Liver (tissue), 8 donors: ENCODE measurements at regions not wholly inside any gene's neighbourhood (a gene's known extent, or its start where the extent isn't known, plus 50 kb on each side); places are given as distances from the start of the nearest gene placed in this dataset.

Experiments
- DNase-seq: peaks from one replicate; pipeline ENCODE4 v3.0.0-alpha.2; 2017; ENCODE audit warnings: low spot score
- H3K27ac ChIP-seq, 2 donors: one replicate each; pipeline ENCODE4 v1.7.0; 2013; ENCODE audit warnings: inconsistent platforms in 2 of 2, low read length in 2 of 2, control low read depth in 1 of 2, low read depth in 1 of 2, mild to moderate bottlenecking in 1 of 2
- H3K27me3 ChIP-seq, 4 donors: one replicate each; pipeline versions ENCODE4 v1.6.1 to v1.7.0; 2013; ENCODE audit warnings: low read length in 3 of 4, inconsistent platforms in 1 of 4, mild to moderate bottlenecking in 1 of 4, moderate library complexity in 1 of 4; ENCODE audit not compliant: control insufficient read depth in 4 of 4, insufficient read depth in 4 of 4
- H3K36me3 ChIP-seq, 4 donors: one replicate each; pipeline versions ENCODE4 v1.6.1 to v1.7.0; 2013; ENCODE audit warnings: low read length in 3 of 4, mild to moderate bottlenecking in 3 of 4, low read depth in 1 of 4, moderate library complexity in 1 of 4; ENCODE audit not compliant: control insufficient read depth in 4 of 4, insufficient read depth in 3 of 4
- H3K4me1 ChIP-seq, 4 donors: one replicate each; pipeline versions ENCODE4 v1.6.1 to v1.7.0; 2013; ENCODE audit warnings: low read length in 3 of 4, mild to moderate bottlenecking in 3 of 4, moderate library complexity in 1 of 4; ENCODE audit not compliant: control insufficient read depth in 4 of 4, insufficient read depth in 4 of 4
- H3K4me3 ChIP-seq, 3 donors: one replicate each; pipeline versions ENCODE4 v1.6.1 to v1.7.0; 2013; ENCODE audit warnings: low read length in 3 of 3, control low read depth in 1 of 3, low read depth in 1 of 3, mild to moderate bottlenecking in 1 of 3
- H3K9ac ChIP-seq, 2 donors: one replicate each; pipeline ENCODE4 v1.7.0; 2013; ENCODE audit warnings: low read length in 2 of 2, mild to moderate bottlenecking in 2 of 2, moderate library complexity in 2 of 2, control low read depth in 1 of 2, low read depth in 1 of 2
- H3K9me3 ChIP-seq, 4 donors: one replicate each; pipeline versions ENCODE4 v1.6.1 to v1.7.0; 2013; ENCODE audit warnings: low read length in 3 of 4; ENCODE audit not compliant: control insufficient read depth in 4 of 4
- ATF3 ChIP-seq: IDR thresholded peaks from 2 replicates; pipeline ENCODE4 v1.6.1; 2016; ENCODE audit warnings: antibody characterized with exemption
- CTCF ChIP-seq: fragments of 150-350 bp; IDR thresholded peaks from 2 replicates; pipeline ENCODE4 v1.5.1; 2017; ENCODE audit warnings: improper control_type of control experiment, low read depth, low read length; ENCODE audit not compliant: missing input control
- FOXA1 ChIP-seq: IDR thresholded peaks from 2 replicates; pipeline ENCODE4 v1.6.1; 2016; ENCODE audit warnings: antibody characterized with exemption
- FOXA2 ChIP-seq: IDR thresholded peaks from 2 replicates; pipeline ENCODE4 v1.6.1; 2016; ENCODE audit warnings: antibody characterized with exemption
- GABPA ChIP-seq, 2 donors: IDR thresholded peaks in 1 of 2; conservative IDR thresholded peaks in 1 of 2; 2 replicates each; pipeline ENCODE4 v1.6.1; 2016; ENCODE audit warnings: antibody characterized with exemption in 2 of 2, mild to moderate bottlenecking in 1 of 2, moderate library complexity in 1 of 2
- HNF4A ChIP-seq, 2 donors: conservative IDR thresholded peaks; 2 replicates each; pipeline ENCODE4 v1.6.1; 2016; ENCODE audit warnings: antibody characterized with exemption in 2 of 2, mild to moderate bottlenecking in 2 of 2
- HNF4G ChIP-seq: IDR thresholded peaks from 2 replicates; pipeline ENCODE4 v1.6.1; 2016; ENCODE audit warnings: antibody characterized with exemption
- MAX ChIP-seq: IDR thresholded peaks from 2 replicates; pipeline ENCODE4 v1.6.1; 2016; ENCODE audit warnings: antibody characterized with exemption
- RAD21 ChIP-seq, 2 donors: IDR thresholded peaks; 2 replicates each; pipeline ENCODE4 v1.6.1; 2016; ENCODE audit warnings: antibody characterized with exemption in 2 of 2, mild to moderate bottlenecking in 2 of 2
- REST ChIP-seq: IDR thresholded peaks from 2 replicates; pipeline ENCODE4 v1.6.1; 2016; ENCODE audit warnings: antibody characterized with exemption, mild to moderate bottlenecking
- RXRA ChIP-seq, 2 donors: IDR thresholded peaks; 2 replicates each; pipeline ENCODE4 v1.6.1; 2017 to 2018; ENCODE audit warnings: antibody characterized with exemption in 2 of 2, mild to moderate bottlenecking in 1 of 2
- SP1 ChIP-seq: IDR thresholded peaks from 2 replicates; pipeline ENCODE4 v1.6.1; 2018; ENCODE audit warnings: antibody characterized with exemption, mild to moderate bottlenecking
- TAF1 ChIP-seq: conservative IDR thresholded peaks from 2 replicates; pipeline ENCODE4 v1.6.1; 2016; ENCODE audit warnings: antibody characterized with exemption, mild to moderate bottlenecking
- ZBTB33 ChIP-seq: IDR thresholded peaks from 2 replicates; pipeline ENCODE4 v1.6.1; 2016; ENCODE audit warnings: antibody characterized with exemption
- WGBS: extraction: QIAGEN DNeasy Blood & Tissue Kit; methylation state at CpG from one replicate; pipeline ENCODE4 v1.1.7; 2013; 5-methylcytosine and 5-hydroxymethylcytosine counted together
- donor health status: healthy.
- donor health status: healthy.
- donor health status: healthy.
- donor health status: healthy.
- donor health status: healthy.

GRCh38 chr11:71322192-71322735, 69.9 kb upstream of the SHANK2 start:
- no peak for TF ChIP-seq ZBTB33
- TF ChIP-seq RXRA (IDR thresholded peaks at IDR 0.05): peak; percentile 80 to 85
- no peak for TF ChIP-seq HNF4G
- no peak for TF ChIP-seq GABPA (IDR thresholded peaks at IDR 0.05 in 1 of 2, conservative IDR thresholded peaks at IDR 0.05 in 1 of 2)
- no peak for TF ChIP-seq CTCF
- Histone ChIP-seq H3K4me3 (no peak overlapping the region), H3K9ac (no peak overlapping the region), H3K27ac (no peak overlapping the region), H3K4me1 (peaks cover 0 to 6% (median 3%) of the 10 kb centered on the region in 4 donors), H3K27me3 (no peaks in the 10 kb centered on the region), H3K36me3 (no peaks in the 10 kb centered on the region), H3K9me3 (peaks cover 0 to 3% (median under 1%) of the 10 kb centered on the region in 4 donors)
- no peak for DNase-seq
- WGBS: 70% methylated on average over 12 of the region's 12 CpGs

GRCh38 chr11:71321433-71322191, 69.2 kb upstream of the SHANK2 start:
- H3K27me3 ChIP-seq: no peaks in the 10 kb centered on the region
- no peak overlapping the region for H3K4me3 ChIP-seq
- no peak for TF ChIP-seq HNF4G
- peak in 1 of 2 donors; percentile 47 for TF ChIP-seq HNF4A (conservative IDR thresholded peaks at IDR 0.05)
- no peak for TF ChIP-seq FOXA1
- no peaks in the 10 kb centered on the region for H3K36me3 ChIP-seq
- no peak overlapping the region for H3K27ac ChIP-seq
- H3K9ac ChIP-seq: no peak overlapping the region
- H3K4me1 ChIP-seq: peaks cover 0 to 6% (median 3%) of the 10 kb centered on the region in 4 donors
- DNase-seq: no peak
- H3K9me3 ChIP-seq: peaks cover 0 to 3% (median under 1%) of the 10 kb centered on the region in 4 donors
- 61% methylated on average over 11 of the region's 11 CpGs for WGBS

- no peak for TF ChIP-seq FOXA2
- TF ChIP-seq SP1: no peak
- TF ChIP-seq RAD21 (IDR thresholded peaks at IDR 0.05): no peak
- TF ChIP-seq ATF3: no peak
- no peak for TF ChIP-seq CTCF
- TF ChIP-seq MAX: no peak
- TF ChIP-seq TAF1: no peak
- TF ChIP-seq GABPA (IDR thresholded peaks at IDR 0.05 in 1 of 2, conservative IDR thresholded peaks at IDR 0.05 in 1 of 2): no peak
- TF ChIP-seq HNF4A (conservative IDR thresholded peaks at IDR 0.05): no peak
- no peak for TF ChIP-seq RXRA (IDR thresholded peaks at IDR 0.05)
- no peak for TF ChIP-seq REST
- TF ChIP-seq FOXA1: no peak
- 91% methylated on average over 1 of the region's 1 CpG for WGBS
- Histone ChIP-seq H3K9me3 (peaks cover 0 to 3% (median under 1%) of the 10 kb centered on the region in 4 donors), H3K27me3 (no peaks in the 10 kb centered on the region), H3K4me1 (peaks cover 1 to 8% (median 5%) of the 10 kb centered on the region in 4 donors), H3K27ac (no peak overlapping the region), H3K36me3 (no peaks in the 10 kb centered on the region), H3K9ac (no peak overlapping the region), H3K4me3 (no peak overlapping the region)
- no peak for DNase-seq
These were observed 64.3 kb upstream of the SHANK2 start for GRCh38 chr11:71316701-71317100.
